ENCODE measurements at regions not wholly inside any gene's neighbourhood (a gene's known extent, or its start where the extent isn't known, plus 50 kb on each side); places are given as distances from the start of the nearest gene placed in this dataset.

GRCh38 chr16:50994995-50995394 is 156.1 kb downstream of the SALL1 start:
- no peak for DNase-seq (ENCODE audit: low spot score)

DNA sequence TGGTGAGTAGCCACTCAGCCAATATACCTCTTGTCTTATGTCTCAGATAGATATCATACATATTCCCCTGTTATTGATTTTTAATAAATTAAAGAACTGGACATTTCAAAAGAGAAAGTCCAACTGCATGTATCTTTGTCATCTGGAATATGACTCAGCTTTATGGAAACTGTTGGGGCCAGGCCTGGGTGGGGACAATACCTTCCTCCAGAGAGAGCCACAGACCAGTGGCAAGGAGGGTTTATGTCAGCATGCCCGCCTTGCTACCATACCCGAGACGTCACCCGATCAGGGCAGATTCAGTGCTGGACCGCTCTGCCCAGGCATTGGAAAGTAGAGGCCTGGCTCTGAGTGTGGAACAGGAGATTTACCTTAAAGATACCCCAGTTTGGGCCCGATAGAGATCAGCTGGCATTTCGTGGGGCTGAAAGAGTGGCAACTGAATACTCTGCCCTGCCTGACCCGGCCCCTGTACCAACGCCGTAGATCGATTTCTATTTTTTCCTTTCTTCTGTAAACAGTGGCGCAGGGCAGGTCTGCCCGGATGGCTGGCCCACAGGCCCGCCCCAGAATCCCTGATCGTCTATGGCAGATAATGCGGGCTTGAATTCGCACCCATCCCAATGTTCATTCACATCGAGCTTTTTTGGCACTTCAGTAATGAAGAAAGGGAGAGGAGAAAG is 158.6 kb downstream of the SALL1 start:
- DNase-seq (ENCODE audit: low spot score): no peak

DNA sequence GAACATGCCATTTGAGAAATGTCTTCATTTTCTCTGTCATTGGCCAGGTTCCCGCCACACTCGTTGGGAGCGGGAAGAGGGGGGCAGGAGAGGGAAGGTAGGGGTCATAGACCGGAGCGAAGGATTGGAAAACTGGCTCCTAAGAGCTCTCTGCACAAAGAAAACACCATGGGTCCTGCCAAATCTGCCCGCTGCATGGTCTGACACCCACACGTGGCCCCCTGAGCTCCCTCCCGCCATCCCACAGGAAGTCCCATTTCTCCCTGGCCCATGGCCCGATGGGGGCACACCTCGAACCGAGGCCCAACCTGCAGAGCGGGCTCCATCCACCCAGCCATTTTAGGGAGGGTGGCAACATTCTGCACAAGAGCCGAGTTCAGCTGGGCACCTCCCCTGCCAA is 159.6 kb downstream of the SALL1 start:
- DNase-seq (ENCODE audit: low spot score): no peak

DNA sequence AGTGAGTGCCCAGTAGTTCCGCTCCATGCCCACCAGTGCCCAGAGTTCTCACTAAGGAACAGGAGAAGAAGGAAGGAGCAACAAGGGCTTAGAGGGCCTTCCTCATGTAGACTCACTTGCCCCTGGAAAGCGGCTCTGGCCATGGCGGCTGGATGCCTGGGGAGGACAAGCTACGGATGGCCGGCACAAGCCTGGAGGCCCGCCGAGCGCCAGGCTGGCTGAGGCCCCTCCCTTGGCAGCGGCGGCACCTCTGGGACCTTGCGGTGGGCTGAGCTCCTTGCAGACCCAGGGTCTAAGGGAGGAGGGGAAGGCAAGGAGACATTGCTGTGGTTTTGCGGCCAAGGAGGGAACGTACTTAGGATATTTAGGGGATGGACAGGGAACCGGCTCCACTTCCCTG is 160.1 kb downstream of the SALL1 start:
- DNase-seq (ENCODE audit: low spot score): no peak

DNA sequence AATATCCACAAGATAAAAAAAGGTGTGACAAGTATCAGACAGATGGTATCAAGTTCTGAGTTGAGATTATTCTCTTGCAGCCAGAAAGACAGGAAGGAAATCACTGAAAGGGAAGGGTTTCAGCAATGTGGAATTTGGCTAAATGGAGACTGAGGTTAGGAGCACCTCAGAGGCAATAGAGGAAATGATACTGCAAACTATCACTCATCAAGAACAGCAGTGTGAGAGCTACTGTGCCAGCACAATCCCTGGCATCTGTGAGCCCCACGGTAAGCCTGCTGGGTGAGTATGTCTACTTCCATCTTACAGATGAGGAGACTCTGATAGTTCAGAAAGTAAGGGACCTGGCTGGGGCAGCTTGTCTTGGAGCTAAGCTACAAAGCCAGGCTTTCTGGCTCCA is 162.0 kb downstream of the SALL1 start:
- DNase-seq (ENCODE audit: low spot score): no peak

- DNase-seq (ENCODE audit: low spot score): no peak
Observed at GRCh38 chr16:50988441-50988840, 162.6 kb downstream of the SALL1 start.

GRCh38 chr16:50986453-50986852 is 164.6 kb downstream of the SALL1 start:
- DNase-seq (ENCODE audit: low spot score): no peak

DNA sequence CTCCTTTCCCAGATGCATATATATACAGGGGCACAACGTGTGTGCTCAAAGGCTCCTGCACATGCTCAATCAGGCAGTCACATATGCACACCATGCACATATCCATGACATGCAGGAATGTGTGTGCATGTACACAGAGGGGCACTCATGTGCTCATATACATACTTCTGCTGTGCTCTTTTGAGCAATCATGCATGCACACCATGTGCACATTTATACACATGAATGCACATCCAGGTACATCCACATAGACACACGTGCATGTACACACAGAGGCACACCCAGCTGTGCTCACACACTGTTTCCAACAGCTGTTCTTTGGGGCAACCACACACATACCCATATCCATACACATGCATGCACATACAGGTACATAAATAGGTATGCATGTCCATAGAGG is 165.3 kb downstream of the SALL1 start:
- no peak for DNase-seq (ENCODE audit: low spot score)

DNA sequence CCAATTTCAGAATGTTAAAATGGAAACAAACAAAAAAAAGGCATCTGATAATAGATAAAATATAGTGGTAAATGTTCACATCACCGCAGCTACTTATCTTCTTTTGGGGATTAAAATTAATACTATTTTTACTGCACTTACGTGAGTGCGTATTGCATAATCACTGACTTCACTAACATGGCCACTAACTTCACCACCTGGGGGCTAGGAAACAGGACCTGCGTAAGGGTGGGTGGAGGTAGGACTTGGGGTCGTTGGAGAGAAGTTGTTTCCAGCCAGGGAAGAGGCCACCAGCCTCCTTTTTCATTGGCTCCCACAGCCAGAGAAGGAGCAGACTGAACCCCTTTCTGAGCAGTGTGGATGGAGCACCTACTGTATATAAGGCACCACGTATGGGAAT is 166.4 kb downstream of the SALL1 start:
- no peak for DNase-seq (ENCODE audit: low spot score)

GRCh38 chr16:50982808-50983207 is 168.3 kb downstream of the SALL1 start:
- no peak for DNase-seq (ENCODE audit: low spot score)

GRCh38 chr16:50981951-50982350 is 169.1 kb downstream of the SALL1 start:
- no peak for DNase-seq (ENCODE audit: low spot score)

GRCh38 chr16:50980666-50981065 is 170.4 kb downstream of the SALL1 start:
- no peak for DNase-seq (ENCODE audit: low spot score)

DNA sequence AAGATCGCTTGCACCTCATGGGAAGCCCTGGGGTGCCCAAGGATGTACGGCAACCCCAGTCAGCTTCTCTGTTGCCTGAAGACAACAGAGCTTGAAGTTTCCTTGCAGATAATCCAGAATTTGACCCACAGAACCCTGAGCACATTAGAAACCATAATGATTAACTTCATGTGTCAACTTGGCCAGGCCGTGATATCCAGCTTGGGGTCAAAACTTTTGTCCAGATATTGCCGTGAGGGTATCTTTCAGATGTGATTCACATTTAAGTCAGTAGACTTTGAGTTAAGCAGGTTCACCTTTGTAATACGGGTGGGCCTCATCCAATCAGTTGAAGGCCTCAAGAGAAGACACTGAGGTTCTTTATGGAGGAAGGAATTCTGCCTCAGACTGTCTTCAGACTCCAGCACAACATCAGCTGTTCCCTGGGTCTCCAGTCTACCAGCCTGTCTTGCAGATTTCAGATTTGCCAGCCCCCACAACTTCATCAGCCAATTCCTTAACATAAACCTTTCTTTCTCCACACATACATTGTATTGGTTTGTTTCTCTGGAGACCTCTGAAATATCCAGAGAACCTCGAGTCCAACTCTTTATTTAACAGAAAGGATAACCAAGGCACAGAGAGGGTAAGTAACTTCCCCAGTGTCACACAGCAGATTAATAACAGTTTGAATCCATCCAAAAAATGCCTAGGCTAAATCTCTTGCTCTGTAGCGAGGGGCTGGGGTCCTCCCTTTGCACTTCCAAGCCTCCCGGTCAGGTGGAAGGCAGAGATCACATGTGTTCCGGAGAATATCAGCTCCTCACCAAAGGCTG is 171.1 kb downstream of the SALL1 start:
- no peak for DNase-seq (ENCODE audit: low spot score)

- DNase-seq (ENCODE audit: low spot score): no peak
Observed at GRCh38 chr16:50977138-50977537, 173.9 kb downstream of the SALL1 start.

- no peak for DNase-seq (ENCODE audit: low spot score)
Observed at GRCh38 chr16:50974438-50975036, 176.5 kb downstream of the SALL1 start.

DNA sequence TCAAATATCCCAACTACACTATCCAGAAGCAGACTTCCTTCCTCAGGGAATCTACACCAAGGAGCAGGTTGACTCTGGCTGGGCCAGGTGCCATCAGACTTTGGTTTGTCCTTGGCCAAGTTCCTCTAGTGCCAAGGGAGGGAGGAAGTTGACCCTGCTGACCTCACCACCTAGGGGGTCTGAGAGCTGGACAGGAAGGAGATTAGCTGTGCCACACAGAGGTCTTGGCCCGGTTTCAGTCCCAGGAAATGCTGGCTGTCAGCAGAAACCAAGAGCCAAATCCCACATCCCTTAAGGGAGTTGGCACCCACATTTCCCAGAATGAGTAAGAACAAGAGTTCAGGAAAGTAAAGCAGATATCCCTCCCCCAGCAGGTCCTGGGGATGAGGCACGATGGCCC is 178.2 kb downstream of the SALL1 start:
- no peak for DNase-seq (ENCODE audit: low spot score)

GRCh38 chr16:50970281-50970680 is 180.8 kb downstream of the SALL1 start:
- DNase-seq (ENCODE audit: low spot score): no peak

DNA sequence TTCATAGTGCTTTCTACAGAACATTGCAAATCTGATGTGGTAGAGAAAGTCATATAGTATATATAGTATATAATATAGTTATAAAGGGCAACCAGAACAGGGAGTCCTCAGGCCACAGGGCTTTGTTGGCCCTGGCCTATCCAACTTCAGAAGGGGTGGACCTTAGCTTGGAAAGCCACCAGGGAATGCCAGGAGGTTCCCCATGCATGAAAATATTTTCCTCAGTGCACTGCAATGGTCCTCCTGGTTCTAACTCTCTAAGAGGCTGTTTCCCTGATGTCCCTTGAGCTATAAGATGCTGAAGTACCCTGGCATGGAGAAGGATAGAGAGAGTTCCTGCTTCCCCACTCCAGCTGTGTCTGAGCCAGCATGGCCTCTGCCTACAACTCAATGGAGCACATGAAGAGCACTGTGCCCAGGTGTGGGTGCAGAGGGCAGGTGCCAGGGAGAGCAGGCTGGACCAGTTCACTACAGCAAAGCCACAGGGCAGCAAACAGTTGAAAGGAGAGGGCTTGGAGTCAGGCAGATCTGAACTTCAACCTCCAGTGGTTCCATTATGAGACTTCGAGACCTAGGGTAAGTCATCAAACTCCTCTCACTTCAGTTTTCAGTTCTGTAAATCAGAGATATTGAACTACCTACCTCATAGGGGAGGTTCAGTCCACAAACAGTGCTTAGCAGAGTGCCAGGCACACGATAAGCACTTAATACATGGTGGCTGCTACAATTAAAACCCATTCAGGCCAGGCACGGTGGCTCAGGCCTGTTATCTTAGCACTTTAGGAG is 183.1 kb downstream of the SALL1 start:
- DNase-seq (ENCODE audit: low spot score): no peak

DNA sequence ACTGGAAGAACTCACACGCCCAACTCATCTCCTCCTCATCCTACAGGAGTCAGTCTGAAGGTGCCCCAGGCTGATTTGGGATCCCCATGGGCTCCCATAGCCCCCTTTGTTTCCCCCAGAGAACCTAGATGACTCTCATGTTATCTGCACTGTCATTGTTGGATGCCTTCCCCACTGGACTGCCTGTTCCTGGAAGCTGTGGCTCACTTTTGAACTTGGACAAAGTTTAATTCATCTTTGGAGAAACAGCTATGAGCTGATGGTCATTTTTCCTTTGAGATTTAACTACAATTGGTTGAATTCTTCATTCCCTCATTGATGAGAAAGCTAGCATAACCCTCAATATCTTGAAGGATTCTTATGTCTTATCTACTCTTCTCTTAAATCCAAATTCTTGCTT is 186.6 kb downstream of the SALL1 start:
- no peak for DNase-seq (ENCODE audit: low spot score)

DNA sequence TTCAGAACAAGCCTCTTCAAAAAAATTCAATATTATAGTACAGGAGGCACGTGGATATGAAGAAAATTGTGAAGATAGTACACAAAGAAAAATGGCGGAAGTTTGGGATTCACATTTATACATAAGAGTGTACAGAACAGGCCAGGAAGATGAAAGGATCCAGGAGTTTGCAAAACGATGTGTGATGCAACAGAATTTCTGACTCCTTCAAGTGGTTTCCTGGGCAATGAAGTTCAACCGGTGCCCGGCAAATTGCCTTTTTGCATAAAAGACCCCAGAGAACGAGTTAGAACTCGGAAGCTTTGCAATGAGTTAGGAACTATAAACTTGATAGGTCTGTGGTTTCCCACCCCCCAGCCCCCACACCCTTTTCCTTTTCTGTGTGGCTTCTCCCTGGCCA is 189.1 kb downstream of the SALL1 start:
- no peak for DNase-seq (ENCODE audit: low spot score)

DNA sequence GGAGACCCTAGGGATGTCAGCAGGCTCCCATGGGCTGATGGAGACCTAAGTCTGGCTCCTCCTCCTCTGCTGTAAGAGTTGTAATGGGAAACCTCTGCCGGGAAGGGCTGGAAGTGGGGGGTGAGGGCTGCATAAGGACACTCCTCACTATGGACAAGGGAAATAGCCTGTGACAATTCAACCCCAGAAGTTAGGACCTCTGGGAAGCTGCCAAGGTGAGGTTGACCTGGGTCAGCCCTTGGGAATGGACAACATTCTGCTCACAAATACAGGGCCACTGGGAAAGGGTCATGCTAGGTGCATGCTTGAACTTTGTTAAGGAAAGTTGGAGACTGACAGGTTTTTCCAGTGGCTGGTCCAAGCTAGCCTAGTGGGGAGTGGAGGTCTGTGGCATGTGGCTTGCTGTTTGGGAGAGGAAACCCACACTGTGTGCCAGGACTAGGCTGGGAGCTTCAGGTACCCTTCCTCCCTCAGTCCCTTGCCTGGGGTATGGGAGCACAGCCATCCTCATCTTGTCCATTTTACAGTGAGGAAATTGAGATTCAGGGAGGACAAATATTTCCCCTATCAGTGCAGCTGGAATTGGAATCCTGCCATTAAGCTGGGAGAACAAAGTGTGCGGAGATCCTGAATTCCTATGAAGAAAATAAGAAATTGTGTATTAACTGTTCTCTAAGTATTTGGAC is 190.4 kb downstream of the SALL1 start:
- no peak for DNase-seq (ENCODE audit: low spot score)

- no peak for DNase-seq (ENCODE audit: low spot score)
Observed at GRCh38 chr16:50957056-50957455, 194.0 kb downstream of the SALL1 start.

Measured in NAMALWA (cell line).